NCI-H82 (cell line): ENCODE measurements at regions not wholly inside any gene's neighbourhood (a gene's known extent, or its start where the extent isn't known, plus 50 kb on each side); places are given as distances from the start of the nearest gene placed in this dataset.
A peak's percentile ranks its signal among the peaks of the same experiment; 100 is the strongest.

Experiments used
- DNase-seq: peaks from one replicate; lab custom pipeline; 2025; lab: John Stamatoyannopoulos, UW

DNA sequence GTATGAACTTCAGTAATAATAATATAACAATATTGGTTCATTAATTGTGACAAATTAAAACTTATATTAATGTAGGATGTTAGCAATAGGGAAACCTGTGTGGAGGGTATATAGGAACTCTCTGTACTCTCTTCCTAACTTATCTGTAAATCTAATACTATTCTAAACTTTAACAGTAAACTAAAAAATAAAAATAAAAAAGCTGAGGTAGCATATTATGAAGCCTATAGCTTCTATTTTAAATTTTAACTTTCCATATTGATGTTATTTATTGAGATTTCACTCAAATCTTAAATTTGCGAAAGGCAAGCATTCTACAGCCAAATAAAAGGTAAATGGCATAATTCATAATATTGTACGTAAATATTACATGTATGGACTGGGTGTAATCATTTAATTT lies 326.4 kb downstream of the MEI4 start:
- no peak for DNase-seq

DNA sequence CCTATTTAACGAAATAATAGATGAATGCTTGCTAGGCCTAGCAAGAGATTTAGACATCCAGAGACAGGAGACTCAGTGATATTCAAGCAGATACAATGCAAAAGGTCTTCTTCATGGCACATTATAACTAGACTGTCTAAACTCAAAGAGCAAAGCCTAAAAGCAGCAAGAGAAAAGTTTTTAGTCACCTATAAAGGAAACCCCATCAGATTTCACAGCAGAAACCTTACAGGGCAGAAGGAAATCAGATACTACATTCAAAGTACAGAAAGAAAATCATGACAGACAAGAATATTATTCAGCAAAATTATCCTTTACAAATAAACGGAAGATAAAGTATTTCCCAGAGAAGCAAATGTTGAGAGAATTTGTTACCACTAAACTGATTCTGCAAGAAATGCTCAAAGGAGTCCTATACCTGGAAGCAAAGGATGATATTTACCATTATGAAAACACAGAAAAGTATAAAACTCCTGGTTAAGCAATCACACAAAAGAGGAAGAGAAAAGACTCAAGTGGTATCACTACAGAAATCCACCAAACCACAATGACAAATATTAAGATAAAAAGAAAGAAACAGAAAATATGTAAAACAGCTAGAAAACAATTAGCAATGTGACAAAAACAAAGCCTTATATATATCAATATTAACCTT lies 333.7 kb downstream of the MEI4 start:
- DNase-seq = no peak

DNA sequence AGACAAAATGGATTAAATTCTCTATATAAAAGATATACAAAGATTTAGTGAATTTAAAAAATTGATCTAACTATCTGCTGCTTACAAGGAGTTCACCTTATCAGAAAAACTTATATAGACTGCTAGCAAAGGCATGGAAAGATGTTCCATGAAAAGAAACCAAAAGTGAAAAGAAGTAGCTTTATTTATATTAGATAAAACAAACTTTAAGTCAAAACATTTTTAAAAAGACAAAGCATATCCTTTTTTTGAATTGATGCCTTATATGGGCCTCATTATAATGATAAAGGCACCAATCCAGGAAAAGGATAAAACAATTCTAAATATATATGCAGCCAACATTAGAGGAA lies 334.2 kb downstream of the MEI4 start:
- no peak for DNase-seq

DNA sequence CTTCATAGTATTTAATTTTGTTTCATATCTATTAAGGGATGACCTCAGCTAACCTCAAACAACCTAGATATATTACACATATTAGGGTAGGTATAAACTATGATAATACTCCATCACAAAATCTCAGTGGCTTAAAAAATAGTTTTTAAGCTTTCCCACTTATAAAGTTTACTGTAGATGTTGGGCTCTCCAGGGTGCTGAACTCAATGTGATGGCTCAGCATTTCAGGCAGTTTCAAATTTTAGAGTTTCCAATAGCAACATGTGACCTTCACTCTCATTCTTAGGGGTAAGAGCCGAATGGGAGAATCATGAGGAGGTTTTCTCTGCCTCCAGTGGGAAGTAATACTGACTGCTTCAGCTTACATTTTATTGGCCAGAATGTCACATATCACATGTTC lies 357.3 kb downstream of the MEI4 start:
- DNase-seq = no peak

DNA sequence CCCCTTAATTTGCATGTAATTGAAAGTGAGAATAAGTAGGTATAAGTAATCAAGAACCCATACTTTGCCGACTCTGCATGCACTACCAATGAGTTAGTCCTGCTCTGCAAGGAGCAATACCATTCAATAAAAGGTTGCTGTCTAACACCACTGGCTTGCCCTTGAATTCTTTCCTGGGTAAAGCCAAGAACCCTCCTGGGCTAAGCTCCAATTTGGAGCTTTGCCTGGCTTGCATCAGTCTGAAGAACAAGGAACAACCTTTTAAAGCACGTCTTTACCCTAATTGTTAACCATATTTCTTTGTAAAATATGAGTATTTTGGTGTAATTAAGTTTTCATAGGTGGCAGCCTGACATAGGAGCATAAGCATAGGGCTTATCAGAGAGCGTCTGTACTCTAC lies 367.7 kb downstream of the MEI4 start:
- DNase-seq = no peak

DNA sequence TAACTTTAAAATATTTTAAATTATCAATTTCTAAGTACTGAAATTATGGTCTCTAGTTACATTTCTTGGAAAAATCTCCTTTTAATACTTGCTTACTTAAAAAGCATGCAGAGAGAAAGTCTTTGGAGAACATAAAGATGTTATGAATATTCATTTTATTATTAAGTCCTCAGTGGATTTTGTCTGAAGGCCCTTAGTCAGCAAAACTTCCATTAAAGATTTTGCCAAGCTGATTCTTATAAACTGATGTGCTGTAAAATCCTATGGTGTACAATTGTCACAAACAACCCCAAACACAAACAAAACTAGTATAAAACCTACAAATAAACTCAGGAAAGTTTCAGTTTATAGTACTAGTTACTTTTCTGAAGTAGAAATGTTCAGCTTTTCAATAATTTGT lies 372.7 kb downstream of the MEI4 start:
- no peak for DNase-seq

DNA sequence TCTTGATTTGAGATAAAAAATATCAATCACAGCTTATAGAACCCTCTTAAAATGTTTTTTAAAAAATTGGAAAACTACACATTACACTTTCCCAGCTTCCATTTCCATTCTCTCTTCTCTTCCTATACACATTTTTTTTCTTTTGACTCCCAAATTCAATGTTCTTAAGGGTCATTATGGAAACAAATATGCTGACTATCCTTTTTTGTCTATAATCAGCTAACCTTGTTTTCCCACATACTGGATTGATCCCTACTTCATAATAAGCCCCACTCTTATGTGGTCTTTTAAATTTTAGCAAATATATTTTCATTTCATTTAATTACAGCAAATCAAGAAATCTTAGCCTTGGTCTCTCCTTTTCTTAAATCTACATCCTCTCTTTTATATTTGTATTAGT lies 378.4 kb downstream of the MEI4 start:
- DNase-seq = no peak

DNA sequence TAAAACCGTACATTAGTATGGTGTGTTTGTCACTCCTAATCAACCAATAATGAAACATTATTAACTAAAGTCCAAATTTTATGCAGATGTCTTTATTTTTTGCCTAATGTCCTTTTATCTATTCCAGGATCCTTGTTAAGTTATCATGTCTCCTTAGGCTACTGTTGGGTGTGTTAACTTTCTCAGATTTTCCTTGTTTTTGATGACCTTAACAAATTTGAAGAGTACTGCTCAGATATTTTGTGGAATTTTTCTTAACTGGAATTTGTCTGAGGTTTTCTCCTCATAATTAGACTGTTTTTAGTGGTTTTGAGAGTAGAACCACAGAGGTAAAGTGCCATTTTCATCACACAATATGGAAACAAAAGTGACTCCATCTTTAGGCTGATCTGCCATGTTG lies 406.3 kb downstream of the MEI4 start:
- DNase-seq = no peak

DNA sequence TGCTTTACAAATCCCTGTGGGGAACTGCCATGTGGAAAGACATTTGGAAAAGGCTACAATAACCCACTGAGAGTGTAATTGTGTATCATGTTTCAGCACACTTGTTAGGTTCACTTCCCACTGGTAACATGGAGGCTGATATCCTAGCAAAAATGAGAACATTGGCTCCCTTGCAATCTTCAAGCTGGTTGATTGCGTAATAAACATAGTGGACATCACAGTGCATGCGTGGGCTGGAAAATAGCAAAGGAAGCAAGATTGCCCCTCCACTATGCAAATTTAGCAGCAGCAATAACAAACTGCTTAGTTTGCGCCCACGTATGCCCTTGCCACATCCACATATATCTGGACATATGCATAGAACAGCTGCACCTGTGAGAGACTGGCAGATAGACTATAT lies 410.2 kb downstream of the MEI4 start:
- DNase-seq = no peak

DNA sequence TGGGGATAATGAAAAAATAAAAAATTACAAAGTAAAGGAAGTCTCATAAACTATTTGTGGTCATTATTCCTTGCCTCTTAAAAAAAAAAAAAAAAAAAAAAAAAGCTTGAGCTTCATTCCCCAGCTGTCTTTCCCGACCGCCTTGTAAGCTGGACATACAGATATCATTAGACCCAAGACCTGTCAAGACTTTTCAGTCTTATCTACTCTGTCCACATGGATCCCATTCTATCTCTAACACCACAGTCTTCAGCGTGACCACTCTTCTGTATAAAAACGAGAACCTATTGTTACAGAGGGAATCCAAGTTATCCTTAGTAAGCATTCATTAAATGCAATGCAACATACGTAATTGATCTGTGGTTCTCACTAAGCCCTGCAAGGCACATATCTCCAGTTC lies 423.5 kb downstream of the MEI4 start:
- no peak for DNase-seq

DNA sequence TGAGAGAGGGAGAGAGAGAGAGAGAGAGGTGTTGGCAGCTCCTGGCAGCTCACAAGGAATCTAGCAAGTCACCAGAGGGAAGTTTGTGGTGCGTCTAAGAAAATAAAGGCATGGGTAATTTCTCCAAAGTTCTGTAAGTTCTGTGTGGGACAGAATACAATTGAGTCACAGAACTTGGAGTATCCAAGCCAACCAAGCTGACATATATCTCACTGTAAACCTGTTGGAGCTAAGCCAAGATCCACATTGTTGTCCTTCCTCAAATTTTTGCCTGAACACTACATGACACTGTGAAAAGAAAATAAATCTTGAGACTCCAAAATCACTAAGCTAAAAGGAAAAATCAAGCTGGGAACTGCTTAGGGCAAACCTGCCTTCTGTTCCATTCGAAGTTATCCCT lies 436.7 kb downstream of the MEI4 start:
- DNase-seq = no peak

DNA sequence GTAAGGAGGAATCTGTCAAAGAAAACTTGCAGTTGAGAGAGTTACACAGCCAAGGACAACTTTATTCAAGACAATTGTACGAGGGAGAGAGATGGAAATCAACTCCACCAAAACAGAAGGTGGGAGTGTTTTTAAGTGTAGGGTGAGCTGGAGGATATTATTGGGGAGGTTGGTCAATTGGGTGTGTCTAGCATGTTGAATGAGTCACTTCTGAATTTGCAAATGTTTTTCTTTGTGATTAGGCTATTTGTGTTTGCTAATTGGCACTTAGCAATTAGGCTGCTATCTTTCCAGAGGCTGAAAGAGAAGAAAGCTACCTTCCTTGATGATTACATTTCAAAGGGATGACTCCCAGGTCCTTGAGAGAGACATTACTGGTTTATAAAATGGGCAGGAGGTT lies 441.1 kb downstream of the MEI4 start:
- DNase-seq = no peak

DNA sequence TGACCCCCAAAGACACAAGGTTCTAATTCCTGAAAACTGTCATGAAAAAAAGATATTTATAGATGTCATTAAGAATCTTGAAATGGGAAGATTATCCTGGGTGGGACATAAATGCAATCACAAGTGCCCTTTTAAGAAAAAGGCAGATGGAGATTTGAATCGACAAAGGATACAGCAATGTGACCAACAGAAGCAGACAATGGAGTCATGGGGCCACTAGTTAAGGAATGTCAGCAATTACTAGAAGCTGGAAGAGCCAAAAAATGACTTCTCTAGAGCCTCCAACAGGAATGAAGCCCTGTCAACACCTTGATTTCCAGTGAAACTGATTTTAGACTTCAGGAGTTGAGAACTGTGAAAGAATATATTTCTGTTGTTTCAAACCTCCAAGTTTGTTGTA lies 448.5 kb downstream of the MEI4 start:
- no peak for DNase-seq

DNA sequence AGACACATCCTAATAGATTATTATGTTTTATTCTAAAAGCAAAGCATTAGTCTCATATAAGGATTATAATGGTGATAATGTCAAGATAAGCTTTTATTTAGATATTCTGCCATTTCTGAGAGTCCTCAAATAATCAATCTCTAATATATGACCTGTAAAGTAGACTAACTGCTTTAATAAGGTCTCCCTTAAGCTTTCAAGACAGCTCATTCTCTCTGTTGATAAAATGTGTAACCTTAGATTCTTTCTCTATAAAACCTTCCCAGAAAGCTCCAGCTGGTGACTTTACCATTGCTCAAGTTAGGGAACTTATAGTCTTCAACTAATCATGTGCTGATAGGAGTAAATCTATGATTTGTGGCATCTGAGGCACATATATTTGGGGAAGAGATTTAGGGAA lies 457.8 kb downstream of the MEI4 start:
- DNase-seq = no peak

DNA sequence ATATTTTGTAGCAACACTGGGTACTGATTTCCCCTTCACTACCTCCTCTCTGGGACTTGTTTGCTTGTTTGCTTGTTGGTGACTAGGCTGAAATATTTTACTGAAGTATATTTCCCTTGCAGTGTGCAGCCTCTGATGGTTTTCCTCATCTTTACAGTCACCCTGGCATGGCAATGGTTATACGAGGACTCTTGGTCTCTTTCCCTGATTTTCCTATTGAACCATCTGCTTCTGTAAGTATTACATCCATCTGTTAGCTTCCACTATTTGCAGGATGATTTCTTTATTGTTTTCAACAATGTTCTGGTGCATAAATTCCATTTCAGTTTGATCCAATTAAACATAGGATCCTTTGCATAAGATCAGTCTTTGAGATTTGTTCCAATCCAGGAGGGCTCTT lies 465.1 kb downstream of the MEI4 start:
- DNase-seq = peak; percentile 34

DNA sequence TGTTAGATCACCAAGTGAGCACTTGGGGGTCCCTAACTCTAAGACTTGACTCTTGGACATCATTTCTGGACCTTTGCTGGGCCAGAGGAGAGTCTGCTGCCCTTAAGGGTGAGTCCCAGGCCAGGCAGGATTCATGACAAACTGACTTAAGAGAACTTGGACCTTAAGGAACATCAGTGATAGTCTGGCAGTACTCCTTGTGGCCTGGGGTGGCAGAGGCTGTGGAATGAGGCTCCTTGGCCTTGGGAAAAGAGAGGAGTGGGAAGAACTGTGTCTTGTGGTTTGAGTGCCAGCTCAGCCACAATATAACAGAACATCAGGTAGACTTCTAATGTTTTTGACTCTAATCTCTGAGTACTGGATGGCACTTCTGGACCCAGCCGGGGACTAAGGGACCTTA lies 478.7 kb downstream of the MEI4 start:
- DNase-seq = no peak

DNA sequence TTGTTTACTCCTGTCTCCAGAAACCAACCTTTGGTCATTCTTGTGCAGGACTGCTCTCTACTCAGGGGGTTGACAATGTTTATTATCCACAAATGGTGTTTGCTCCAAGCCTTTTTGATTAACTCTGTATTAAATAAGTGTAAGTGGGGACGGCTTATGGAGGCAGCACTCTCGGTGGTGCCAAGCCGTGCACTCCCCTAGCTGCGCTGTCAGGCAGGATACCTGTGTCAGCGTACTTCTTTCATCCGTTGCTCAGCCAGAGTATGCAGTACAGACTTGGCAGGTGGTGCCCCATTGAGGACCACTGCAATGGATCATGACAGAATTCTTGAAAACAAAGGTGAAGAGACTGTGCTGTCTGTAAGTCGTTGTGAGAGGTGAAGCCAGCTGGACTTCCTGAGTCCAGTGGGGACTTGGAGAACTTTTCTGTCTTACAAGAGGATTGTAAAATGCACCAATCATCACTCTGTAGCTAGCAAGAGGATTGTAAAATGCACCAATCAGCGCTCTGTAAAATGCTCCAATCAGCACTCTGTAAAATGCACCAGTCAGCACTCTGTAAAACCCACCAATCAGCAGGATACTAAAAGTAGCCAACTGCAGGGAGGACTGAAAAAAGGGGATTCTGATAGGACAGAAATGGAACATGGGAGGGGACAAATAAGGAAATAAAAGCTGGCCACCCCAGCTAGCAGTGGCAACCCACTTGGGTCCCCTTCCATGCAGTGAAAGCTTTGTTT lies 480.0 kb downstream of the MEI4 start:
- no peak for DNase-seq

DNA sequence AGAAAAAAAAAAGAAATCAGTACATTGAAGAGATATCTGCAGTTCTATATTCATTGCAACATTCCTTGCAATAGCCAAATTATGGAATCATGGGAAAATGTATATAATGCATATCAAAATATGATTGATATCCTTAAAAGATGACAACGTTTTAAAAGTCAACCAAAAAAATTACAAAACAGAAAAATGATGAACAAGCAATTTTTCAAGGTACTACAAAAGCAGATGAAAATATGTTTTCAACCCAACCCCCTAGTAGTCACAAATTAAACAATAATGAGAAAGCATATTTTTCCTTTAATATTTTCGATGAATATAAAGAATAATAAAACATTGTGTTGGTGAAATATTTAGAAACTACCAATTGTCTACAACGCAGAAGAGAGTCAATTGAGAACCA lies 497.6 kb downstream of the MEI4 start:
- no peak for DNase-seq

DNA sequence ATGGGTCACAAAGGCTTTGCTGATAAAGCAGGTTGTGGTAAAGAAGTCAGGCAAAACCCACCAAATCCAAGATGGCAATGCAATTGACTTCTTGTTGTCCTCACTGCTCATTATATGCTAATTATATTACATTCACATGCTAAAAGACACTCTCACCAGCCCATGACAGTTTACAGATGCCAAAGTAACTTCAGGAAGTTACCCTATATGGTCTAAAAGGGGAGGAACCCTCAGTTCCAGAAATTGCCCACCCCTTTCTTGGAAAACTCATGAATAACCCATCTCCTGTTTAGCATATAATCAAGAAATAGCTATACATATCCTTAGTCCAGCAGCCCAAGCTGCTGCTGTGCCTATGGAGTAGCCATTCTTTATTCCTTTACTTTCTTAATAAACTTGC lies 501.1 kb downstream of the MEI4 start:
- no peak for DNase-seq

DNA sequence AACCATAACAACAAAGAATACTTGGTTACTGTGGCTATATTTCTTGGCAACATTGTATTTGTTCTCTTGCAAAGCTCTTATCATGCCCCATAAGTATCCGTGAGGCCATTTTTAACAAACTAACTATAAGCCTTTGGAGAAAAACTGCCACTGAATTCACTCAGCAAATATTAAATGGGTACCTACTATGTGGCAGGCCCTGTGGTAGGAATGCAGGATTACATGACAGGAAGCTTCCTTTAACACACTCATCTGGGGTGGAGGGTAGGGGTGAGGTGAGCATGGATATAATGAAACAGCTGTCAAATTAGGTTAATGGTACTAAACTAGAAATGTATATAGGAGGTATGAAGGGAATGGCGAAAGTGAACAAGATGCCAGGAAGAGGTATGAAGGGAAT lies 504.8 kb downstream of the MEI4 start:
- no peak for DNase-seq

DNA sequence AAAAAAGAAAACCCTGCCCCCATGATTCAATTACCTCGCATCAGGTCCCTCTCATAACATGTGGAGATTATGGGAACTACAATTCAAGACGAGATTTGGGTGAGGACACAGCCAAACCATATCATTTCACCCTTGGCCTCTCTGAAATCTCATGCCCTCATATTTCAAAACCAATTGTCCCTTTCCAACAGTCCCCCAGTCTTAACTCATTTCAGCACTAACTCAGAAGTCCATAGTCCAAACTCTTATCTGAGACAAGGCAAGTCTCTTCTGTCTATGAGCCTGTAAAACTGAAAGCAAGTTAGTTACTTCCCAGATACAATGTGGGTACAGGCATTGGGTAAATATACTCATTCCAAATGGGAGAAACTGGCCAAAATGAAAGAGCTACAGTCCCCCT lies 536.1 kb downstream of the MEI4 start:
- DNase-seq = no peak

DNA sequence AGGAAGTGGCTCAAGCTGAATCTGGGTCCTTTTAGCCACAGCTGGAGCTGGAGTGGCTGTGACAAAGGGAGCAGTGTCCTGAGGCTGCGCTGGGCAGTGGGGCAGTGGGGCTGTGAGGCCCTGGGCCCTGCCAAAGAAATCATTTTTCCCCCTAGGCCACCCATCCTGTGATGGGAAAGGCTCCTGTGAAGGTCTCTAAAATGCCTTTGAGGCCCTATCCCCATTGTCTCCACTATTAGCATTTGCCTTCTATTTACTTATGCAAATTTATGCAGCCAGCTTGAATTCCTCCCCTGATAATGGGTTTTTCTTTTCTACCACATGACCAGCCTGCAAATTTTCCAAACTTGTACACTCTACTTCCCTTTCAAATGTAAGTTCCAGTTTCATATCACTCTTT lies 539.2 kb downstream of the MEI4 start:
- no peak for DNase-seq

DNA sequence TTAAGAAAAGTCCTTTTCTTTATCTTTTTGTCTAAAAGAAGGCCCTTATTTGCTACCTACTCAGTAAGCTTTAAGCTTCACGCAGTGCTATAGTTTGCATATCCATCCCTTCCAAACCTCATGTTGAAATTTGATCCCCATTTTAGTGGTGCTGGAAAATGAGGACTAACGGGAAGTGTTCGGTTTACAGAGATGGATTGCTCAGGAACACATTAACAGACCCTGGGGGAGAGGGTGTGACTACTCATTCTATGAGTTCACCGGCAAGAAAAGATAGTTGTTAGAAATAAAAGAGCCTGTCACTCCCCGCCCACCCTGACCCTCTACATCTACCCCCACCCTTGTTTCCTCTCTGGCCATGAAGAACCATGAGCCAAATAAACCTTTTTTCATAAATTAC lies 546.2 kb downstream of the MEI4 start:
- DNase-seq = no peak

DNA sequence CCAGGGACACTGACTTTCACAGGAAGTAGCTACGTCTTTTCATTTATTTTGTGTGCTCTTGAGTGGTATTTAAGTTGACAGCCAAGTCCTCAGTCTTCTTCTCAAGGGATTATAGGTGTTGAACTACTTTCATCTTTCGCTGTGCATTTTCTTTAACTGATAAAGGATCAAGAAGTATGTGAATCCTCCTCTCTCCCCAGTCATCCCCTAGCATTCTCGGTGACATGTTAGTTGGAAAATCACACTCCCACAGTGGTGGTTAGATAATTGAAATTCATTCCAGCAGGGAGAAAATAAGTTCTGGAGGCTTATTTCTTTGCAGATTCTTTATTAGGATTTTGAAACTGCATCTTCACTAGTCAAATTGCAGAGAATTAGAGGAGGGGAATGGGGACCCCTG lies 569.4 kb downstream of the MEI4 start:
- no peak for DNase-seq
